IMR-90 (cell line): ENCODE measurements at regions not wholly inside any gene's neighbourhood (a gene's known extent, or its start where the extent isn't known, plus 50 kb on each side); places are given as distances from the start of the nearest gene placed in this dataset.

Experiments used
- ATAC-seq: fragments of 200-7000 bp; cut with Tn5 transposase; 2 replicates; pipeline ENCODE4 v1.9.1; 2020; ENCODE audit warnings: low read depth, mild to moderate bottlenecking, moderate library complexity
- BruUV-seq: library from RNA; stranded (reverse); fragments of 400-500 nt; replicated peaks from 2 replicates; lab custom pipeline; 2021; lab: Mats Ljungman, UMichigan
- CTCF ChIA-PET: fragments of 300-600 bp; formaldehyde crosslinking; extraction: SDS; loops from one replicate; lab custom pipeline; 2021; ENCODE audit warnings: antibody characterized with exemption; lab: Yijun Ruan, JAX
- POLR2A ChIA-PET: fragments of 300-600 bp; sonication (Branson Sonifier 250); formaldehyde crosslinking; loops from one replicate; lab custom pipeline; 2022; ENCODE audit warnings: antibody characterized with exemption; ENCODE audit not compliant: unreplicated experiment; lab: Charles Lee
- DNase-seq: peaks from one replicate; pipeline ENCODE4 v3.0.0; 2013
- H2AFZ ChIP-seq: replicated peaks from 2 replicates; pipeline ENCODE3; 2013; ENCODE audit warnings: low read length, mild to moderate bottlenecking; ENCODE audit not compliant: poor library complexity
- H2AK5ac ChIP-seq: 2 replicates; pipeline ENCODE4 v1.6.1; 2013; ENCODE audit warnings: low read depth, low read length, inconsistent platforms
- H2AK9ac ChIP-seq: replicated peaks from 2 replicates; pipeline ENCODE3; 2013; ENCODE audit warnings: mild to moderate bottlenecking, low read depth, low read length, moderate library complexity; ENCODE audit not compliant: poor library complexity
- H2BK120ac ChIP-seq: 2 replicates; pipeline ENCODE4 v1.6.1; 2013; ENCODE audit warnings: low read depth, low read length, inconsistent platforms
- H2BK15ac ChIP-seq: 3 replicates; pipeline ENCODE4 v1.6.1; 2013; ENCODE audit warnings: low read depth, low read length, inconsistent platforms
- H2BK20ac ChIP-seq: 2 replicates; pipeline ENCODE4 v1.6.1; 2013; ENCODE audit warnings: low read depth, mild to moderate bottlenecking, inconsistent platforms, low read length, moderate library complexity
- H2BK5ac ChIP-seq: 2 replicates; pipeline ENCODE4 v1.6.1; 2013; ENCODE audit warnings: mild to moderate bottlenecking, low read depth, low read length, inconsistent platforms; ENCODE audit not compliant: poor library complexity, severe bottlenecking
- H3K14ac ChIP-seq: replicated peaks from 2 replicates; pipeline ENCODE4 v1.6.1; 2013; ENCODE audit warnings: low read depth, low read length, inconsistent platforms
- H3K18ac ChIP-seq: 2 replicates; pipeline ENCODE4 v1.6.1; 2013; ENCODE audit warnings: low read depth, low read length, control low read depth
- H3K23ac ChIP-seq: 2 replicates; pipeline ENCODE4 v1.6.1; 2013; ENCODE audit warnings: low read depth, low read length, inconsistent platforms
- H3K27ac ChIP-seq: 2 replicates; pipeline ENCODE4 v1.5.1; 2013; ENCODE audit warnings: mild to moderate bottlenecking, control low read depth, low read length; ENCODE audit not compliant: insufficient read depth
- H3K27me3 ChIP-seq: 2 replicates; pipeline ENCODE4 v1.6.1; 2013; ENCODE audit warnings: low read length; ENCODE audit not compliant: control insufficient read depth, insufficient read depth
- H3K36me3 ChIP-seq: 2 replicates; pipeline ENCODE4 v1.6.1; 2013; ENCODE audit warnings: low read length, mixed read lengths; ENCODE audit not compliant: control insufficient read depth, insufficient read depth
- H3K4ac ChIP-seq: 2 replicates; pipeline ENCODE4 v1.6.1; 2013; ENCODE audit warnings: low read depth, low read length, inconsistent platforms
- H3K4me1 ChIP-seq: 2 replicates; pipeline ENCODE4 v1.6.1; 2013; ENCODE audit warnings: low read length, mixed read lengths; ENCODE audit not compliant: control insufficient read depth, insufficient read depth
- H3K4me2 ChIP-seq: 2 replicates; pipeline ENCODE4 v1.6.1; 2013; ENCODE audit warnings: low read depth, mild to moderate bottlenecking, control low read depth, low read length, moderate library complexity
- H3K4me3 ChIP-seq: 2 replicates; pipeline ENCODE4 v1.5.1; 2013; ENCODE audit warnings: low read depth, mild to moderate bottlenecking, control low read depth, low read length, moderate library complexity; ENCODE audit not compliant: insufficient read depth
- H3K56ac ChIP-seq: 2 replicates; pipeline ENCODE4 v1.6.1; 2013; ENCODE audit warnings: low read length, inconsistent platforms; ENCODE audit not compliant: insufficient read depth; ENCODE audit errors: extremely low read depth
- H3K79me1 ChIP-seq, 2 experiments: 2 replicates each; pipeline ENCODE4 v1.6.1; 2013; ENCODE audit warnings: low read length in 2 of 2, inconsistent platforms in 1 of 2, low read depth in 1 of 2
- H3K9ac ChIP-seq: 2 replicates; pipeline ENCODE4 v1.6.1; 2013; ENCODE audit warnings: low read depth, low read length, control low read depth
- H3K9me1 ChIP-seq: 2 replicates; pipeline ENCODE4 v1.6.1; 2013; ENCODE audit warnings: low read length, inconsistent platforms; ENCODE audit not compliant: insufficient read depth
- H3K9me3 ChIP-seq: 2 replicates; pipeline ENCODE4 v1.6.1; 2013; ENCODE audit warnings: low read length; ENCODE audit not compliant: control insufficient read depth, insufficient read depth
- H4K20me1 ChIP-seq: 2 replicates; pipeline ENCODE4 v1.6.1; 2013; ENCODE audit warnings: low read length, inconsistent platforms; ENCODE audit not compliant: insufficient read depth
- H4K5ac ChIP-seq: 2 replicates; pipeline ENCODE4 v1.6.1; 2013; ENCODE audit warnings: mild to moderate bottlenecking, low read depth, low read length, control low read depth
- H4K8ac ChIP-seq, 2 experiments: 2 replicates each; pipeline ENCODE4 v1.6.1; 2013; ENCODE audit warnings: low read depth in 2 of 2, low read length in 2 of 2, control low read depth in 1 of 2, inconsistent platforms in 1 of 2
- H4K91ac ChIP-seq: 2 replicates; pipeline ENCODE4 v1.6.1; 2013; ENCODE audit warnings: low read depth, low read length, inconsistent platforms; ENCODE audit not compliant: insufficient read depth
- BHLHE40 ChIP-seq: fragments of 150-350 bp; IDR thresholded peaks from 2 replicates; pipeline ENCODE4 v1.6.1; 2016; ENCODE audit warnings: mild to moderate bottlenecking, low read depth, low read length
- CEBPB ChIP-seq: IDR thresholded peaks from 2 replicates; pipeline ENCODE4 v1.6.1; 2012; ENCODE audit warnings: low read depth, low read length, improper control_type of control experiment
- CHD1 ChIP-seq: IDR thresholded peaks from 2 replicates; pipeline ENCODE4 v1.6.1; 2012; ENCODE audit warnings: low read depth, low read length, improper control_type of control experiment
- FOS ChIP-seq: fragments of 150-350 bp; IDR thresholded peaks from 2 replicates; pipeline ENCODE4 v1.6.1; 2016; ENCODE audit warnings: low read depth, low read length
- MAFK ChIP-seq: IDR thresholded peaks from 2 replicates; pipeline ENCODE4 v1.6.1; 2012; ENCODE audit warnings: low read depth, low read length, improper control_type of control experiment
- MAZ ChIP-seq: IDR thresholded peaks from 2 replicates; pipeline ENCODE4 v1.6.1; 2012; ENCODE audit warnings: low read depth, mild to moderate bottlenecking, low read length, improper control_type of control experiment, moderate library complexity, borderline replicate concordance
- MXI1 ChIP-seq: IDR thresholded peaks from 2 replicates; pipeline ENCODE4 v1.6.1; 2012; ENCODE audit warnings: low read depth, mild to moderate bottlenecking, low read length, moderate library complexity, borderline replicate concordance
- NFE2L2 ChIP-seq: fragments of 150-350 bp; IDR thresholded peaks from 2 replicates; pipeline ENCODE4 v1.6.1; 2016; ENCODE audit warnings: low read depth, mild to moderate bottlenecking, low read length
- POLR2A ChIP-seq: IDR thresholded peaks from 2 replicates; pipeline ENCODE4 v1.6.1; 2012; ENCODE audit warnings: mild to moderate bottlenecking, low read depth, low read length
- RAD21 ChIP-seq: IDR thresholded peaks from 2 replicates; pipeline ENCODE4 v1.6.1; 2012; ENCODE audit warnings: low read length, improper control_type of control experiment
- RCOR1 ChIP-seq: IDR thresholded peaks from 2 replicates; pipeline ENCODE4 v1.6.1; 2012; ENCODE audit warnings: mild to moderate bottlenecking, low read length, improper control_type of control experiment; ENCODE audit not compliant: insufficient replicate concordance
- RFX5 ChIP-seq: IDR thresholded peaks from 2 replicates; pipeline ENCODE4 v1.8.0; 2012; ENCODE audit warnings: low read depth, mild to moderate bottlenecking, low read length, moderate library complexity
- SMC3 ChIP-seq: fragments of 150-350 bp; IDR thresholded peaks from 2 replicates; pipeline ENCODE4 v1.6.1; 2016; ENCODE audit warnings: low read depth, mild to moderate bottlenecking, antibody characterized with exemption, low read length, moderate library complexity
- dilution Hi-C: fragments of 300-500 bp; cut with HindIII; formaldehyde crosslinking; loops from one replicate; pipeline ENCODE4 v1.14.3; 2018; ENCODE audit warnings: low sequenced_read_pairs; ENCODE audit not compliant: unreplicated experiment
- in situ Hi-C: fragments of 300-500 bp; cut with MboI; formaldehyde crosslinking; loops from 3 replicates; pipeline ENCODE4 v1.14.3; 2019; ENCODE audit warnings: low sequenced_read_pairs, inconsistent platforms, mixed read lengths
- intact Hi-C: fragments of 100-400 bp; cut with micrococcal nuclease; formaldehyde crosslinking; loops from 2 replicates; pipeline ENCODE4 v1.10.0; 2022
- TF ChIP-seq, protein P1 (sequence below): conservative IDR thresholded peaks from 2 replicates; pipeline ENCODE4 v1.5.1; 2012; ENCODE audit warnings: mild to moderate bottlenecking, low read depth, low read length, improper control_type of control experiment
- TF ChIP-seq, protein P2 (sequence below): fragments of 150-350 bp; IDR thresholded peaks from 2 replicates; pipeline ENCODE4 v1.6.1; 2016; ENCODE audit warnings: low read depth, mild to moderate bottlenecking, low read length, moderate library complexity, borderline replicate concordance
- TF ChIP-seq, protein P3 (sequence below): fragments of 150-350 bp; IDR thresholded peaks from 2 replicates; pipeline ENCODE4 v1.6.1; 2017; ENCODE audit warnings: mild to moderate bottlenecking, antibody characterized with exemption, low read length, low read depth

DNA sequence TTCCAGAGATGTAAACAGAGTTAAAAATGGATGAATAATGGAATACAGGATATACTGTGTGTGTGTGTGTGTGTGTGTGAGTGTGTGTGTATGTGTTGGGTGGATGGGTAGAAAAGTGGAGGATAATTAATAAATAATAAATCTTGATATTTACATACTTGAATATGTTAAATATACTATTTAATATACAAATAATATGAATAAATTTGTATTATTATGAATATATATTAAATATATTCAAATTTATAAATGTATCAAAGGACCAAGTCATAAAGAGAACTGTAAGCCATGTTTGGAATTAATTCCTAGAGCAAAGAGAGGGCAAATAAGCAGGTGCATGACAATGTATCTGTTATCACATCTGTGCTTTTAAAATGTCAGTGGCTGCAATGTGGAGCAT lies 225.3 kb downstream of the ALG10B start:
- no peak overlapping the region for H2BK15ac ChIP-seq
- H2BK120ac ChIP-seq = no peak overlapping the region
- H3K27me3 ChIP-seq = no peaks in the 10 kb centered on the region
- H2AK9ac ChIP-seq = no peak overlapping the region
- H3K56ac ChIP-seq = no peak overlapping the region
- dilution Hi-C loops = no loop called here
- DNase-seq = no peak
- no peaks in the 10 kb centered on the region for H3K79me1 ChIP-seq
- no peak overlapping the region for H3K23ac ChIP-seq
- H2BK5ac ChIP-seq = no peak overlapping the region
- H3K4me2 ChIP-seq = no peak overlapping the region
- no peak overlapping the region for H3K14ac ChIP-seq
- ChIA-PET CTCF (no interaction called here), POLR2A (no interaction called here)
- H3K4ac ChIP-seq = no peak overlapping the region
- ATAC-seq = no peak
- H3K9ac ChIP-seq = no peak overlapping the region
- H4K91ac ChIP-seq = no peak overlapping the region
- in situ Hi-C loops = no loop called here
- H3K4me1 ChIP-seq = no peaks in the 10 kb centered on the region
- H2AFZ ChIP-seq = no peak overlapping the region
- no peaks in the 10 kb centered on the region for H4K20me1 ChIP-seq
- no peaks in the 10 kb centered on the region for H3K9me1 ChIP-seq
- no peaks in the 10 kb centered on the region for H3K36me3 ChIP-seq
- TF ChIP-seq, protein P1, sequence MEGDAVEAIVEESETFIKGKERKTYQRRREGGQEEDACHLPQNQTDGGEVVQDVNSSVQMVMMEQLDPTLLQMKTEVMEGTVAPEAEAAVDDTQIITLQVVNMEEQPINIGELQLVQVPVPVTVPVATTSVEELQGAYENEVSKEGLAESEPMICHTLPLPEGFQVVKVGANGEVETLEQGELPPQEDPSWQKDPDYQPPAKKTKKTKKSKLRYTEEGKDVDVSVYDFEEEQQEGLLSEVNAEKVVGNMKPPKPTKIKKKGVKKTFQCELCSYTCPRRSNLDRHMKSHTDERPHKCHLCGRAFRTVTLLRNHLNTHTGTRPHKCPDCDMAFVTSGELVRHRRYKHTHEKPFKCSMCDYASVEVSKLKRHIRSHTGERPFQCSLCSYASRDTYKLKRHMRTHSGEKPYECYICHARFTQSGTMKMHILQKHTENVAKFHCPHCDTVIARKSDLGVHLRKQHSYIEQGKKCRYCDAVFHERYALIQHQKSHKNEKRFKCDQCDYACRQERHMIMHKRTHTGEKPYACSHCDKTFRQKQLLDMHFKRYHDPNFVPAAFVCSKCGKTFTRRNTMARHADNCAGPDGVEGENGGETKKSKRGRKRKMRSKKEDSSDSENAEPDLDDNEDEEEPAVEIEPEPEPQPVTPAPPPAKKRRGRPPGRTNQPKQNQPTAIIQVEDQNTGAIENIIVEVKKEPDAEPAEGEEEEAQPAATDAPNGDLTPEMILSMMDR = no peak
- TF ChIP-seq, protein P2, sequence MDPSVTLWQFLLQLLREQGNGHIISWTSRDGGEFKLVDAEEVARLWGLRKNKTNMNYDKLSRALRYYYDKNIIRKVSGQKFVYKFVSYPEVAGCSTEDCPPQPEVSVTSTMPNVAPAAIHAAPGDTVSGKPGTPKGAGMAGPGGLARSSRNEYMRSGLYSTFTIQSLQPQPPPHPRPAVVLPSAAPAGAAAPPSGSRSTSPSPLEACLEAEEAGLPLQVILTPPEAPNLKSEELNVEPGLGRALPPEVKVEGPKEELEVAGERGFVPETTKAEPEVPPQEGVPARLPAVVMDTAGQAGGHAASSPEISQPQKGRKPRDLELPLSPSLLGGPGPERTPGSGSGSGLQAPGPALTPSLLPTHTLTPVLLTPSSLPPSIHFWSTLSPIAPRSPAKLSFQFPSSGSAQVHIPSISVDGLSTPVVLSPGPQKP = no peak
- no peak for TF ChIP-seq SMC3
- TF ChIP-seq, protein P3, sequence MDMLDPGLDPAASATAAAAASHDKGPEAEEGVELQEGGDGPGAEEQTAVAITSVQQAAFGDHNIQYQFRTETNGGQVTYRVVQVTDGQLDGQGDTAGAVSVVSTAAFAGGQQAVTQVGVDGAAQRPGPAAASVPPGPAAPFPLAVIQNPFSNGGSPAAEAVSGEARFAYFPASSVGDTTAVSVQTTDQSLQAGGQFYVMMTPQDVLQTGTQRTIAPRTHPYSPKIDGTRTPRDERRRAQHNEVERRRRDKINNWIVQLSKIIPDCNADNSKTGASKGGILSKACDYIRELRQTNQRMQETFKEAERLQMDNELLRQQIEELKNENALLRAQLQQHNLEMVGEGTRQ = no peak
- TF ChIP-seq RFX5 = no peak
- TF ChIP-seq RAD21 = no peak
- no peak for TF ChIP-seq FOS
- no peak for TF ChIP-seq BHLHE40
- TF ChIP-seq CHD1 = no peak
- no peak for TF ChIP-seq MAZ
- TF ChIP-seq MXI1 = no peak
- TF ChIP-seq CEBPB = no peak
- no peak for TF ChIP-seq NFE2L2
- TF ChIP-seq POLR2A = no peak
- TF ChIP-seq RCOR1 = no peak
- TF ChIP-seq MAFK = no peak
- H3K18ac ChIP-seq = no peak overlapping the region
- H3K4me3 ChIP-seq = no peak overlapping the region
- no TSS peak for BruUV-seq
- H4K5ac ChIP-seq = no peak overlapping the region
- peaks cover 5% of the 10 kb centered on the region for H3K9me3 ChIP-seq
- H2AK5ac ChIP-seq = no peak overlapping the region
- intact Hi-C loops = no loop called here
- no peak overlapping the region for H2BK20ac ChIP-seq
- no peak overlapping the region for H4K8ac ChIP-seq
- H3K27ac ChIP-seq = no peak overlapping the region
